Caco-2 (cell line): ENCODE measurements at regions not wholly inside any gene's neighbourhood (a gene's known extent, or its start where the extent isn't known, plus 50 kb on each side); places are given as distances from the start of the nearest gene placed in this dataset.

Source experiments
- BruUV-seq: library from RNA; stranded (reverse); fragments of 400-500 nt; replicated peaks from 2 replicates; lab custom pipeline; 2021; lab: Mats Ljungman, UMichigan
- CTCF ChIA-PET: fragments of 300-600 bp; sonication (Branson Sonifier 250); formaldehyde crosslinking; loops from one replicate; lab custom pipeline; 2022; ENCODE audit warnings: antibody characterized with exemption; lab: Charles Lee
- POLR2A ChIA-PET: fragments of 300-600 bp; sonication (Branson Sonifier 250); formaldehyde crosslinking; loops from one replicate; lab custom pipeline; 2022; ENCODE audit warnings: antibody characterized with exemption; lab: Charles Lee
- DNase-seq, 2 experiments: peaks; one replicate each; pipeline versions ENCODE4 v3.0.0 to v3.0.0-alpha.2; 2020 to 2022
- H3K27me3 ChIP-seq: replicated peaks from 2 replicates; pipeline ENCODE4 v1.6.0; 2011; ENCODE audit warnings: low read length; ENCODE audit not compliant: control insufficient read depth, insufficient read depth
- H3K36me3 ChIP-seq: 2 replicates; pipeline ENCODE4 v1.5.1; 2011; ENCODE audit warnings: low read length; ENCODE audit not compliant: control insufficient read depth, insufficient read depth
- H3K4me1 ChIP-seq: fragments of 250-450 bp; sonication (Bioruptor Pico); 2 replicates; pipeline ENCODE4 v1.5.1; 2020; ENCODE audit warnings: mild to moderate bottlenecking
- H3K4me3 ChIP-seq: 2 replicates; pipeline ENCODE4 v1.5.1; 2011; ENCODE audit warnings: low read depth, mild to moderate bottlenecking, control low read depth, low read length
- H3K9me3 ChIP-seq: fragments of 250-450 bp; sonication (Bioruptor Pico); 2 replicates; pipeline ENCODE4 v1.5.1; 2020; ENCODE audit warnings: mild to moderate bottlenecking, moderate library complexity
- H3K27ac Mint-ChIP-seq: one replicate; pipeline ENCODE4 v1.8.0; 2022; ENCODE audit warnings: mixed read lengths; ENCODE audit not compliant: unreplicated experiment
- H3K27me3 Mint-ChIP-seq: one replicate; pipeline ENCODE4 v1.8.0; 2022; ENCODE audit warnings: mixed read lengths; ENCODE audit not compliant: insufficient read depth, unreplicated experiment
- H3K36me3 Mint-ChIP-seq: one replicate; pipeline ENCODE4 v1.8.0; 2022; ENCODE audit warnings: mild to moderate bottlenecking, mixed read lengths; ENCODE audit not compliant: insufficient read depth, unreplicated experiment
- H3K4me1 Mint-ChIP-seq: one replicate; pipeline ENCODE4 v1.8.0; 2022; ENCODE audit warnings: low read depth, mixed read lengths; ENCODE audit not compliant: unreplicated experiment
- H3K4me3 Mint-ChIP-seq: one replicate; pipeline ENCODE4 v1.8.0; 2022; ENCODE audit warnings: mild to moderate bottlenecking, moderate library complexity, mixed read lengths; ENCODE audit not compliant: unreplicated experiment
- H3K9me3 Mint-ChIP-seq: one replicate; pipeline ENCODE4 v1.8.0; 2022; ENCODE audit warnings: mixed read lengths; ENCODE audit not compliant: unreplicated experiment
- intact Hi-C: fragments of 100-400 bp; cut with micrococcal nuclease; formaldehyde crosslinking; loops from one replicate; pipeline ENCODE4 v1.10.0; 2022; ENCODE audit not compliant: unreplicated experiment
- TF ChIP-seq, protein P1 (sequence below), 2 experiments: fragments of 200-600 bp in 1 of 2; IDR thresholded peaks; 1 replicate in 1 of 2; 2 replicates in 1 of 2; pipeline versions ENCODE4 v1.5.1 to v1.8.0; 2011 to 2022; ENCODE audit warnings: antibody characterized with exemption in 1 of 2, control low read depth in 1 of 2, inconsistent platforms in 1 of 2, low read depth in 1 of 2, low read length in 1 of 2, mild to moderate bottlenecking in 1 of 2, moderate library complexity in 1 of 2; ENCODE audit not compliant: insufficient read depth in 1 of 2, severe bottlenecking in 1 of 2, unreplicated experiment in 1 of 2

DNA sequence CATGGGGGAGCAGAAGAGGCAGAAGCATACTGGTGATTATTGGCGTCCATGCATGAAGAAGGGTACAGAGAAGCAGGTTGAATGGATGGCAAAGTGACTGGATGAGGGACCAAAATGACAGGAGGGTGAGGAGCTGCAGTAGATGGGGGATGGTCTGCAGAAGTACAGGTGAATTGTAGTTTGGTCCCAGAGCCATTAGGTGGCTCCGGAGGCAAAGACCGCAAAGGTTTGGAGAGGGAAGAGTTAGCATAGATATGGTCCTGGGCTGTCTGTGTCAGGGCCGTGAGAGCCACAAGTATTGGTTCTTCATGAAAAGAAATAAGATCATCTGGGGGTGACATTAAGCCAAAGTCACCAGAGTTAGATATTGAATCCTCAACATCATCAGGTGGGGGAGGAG is 59.0 kb upstream of the ZNF726 start:
- Mint-ChIP-seq H3K9me3 (peaks cover 36% of the 10 kb centered on the region), H3K27me3 (no peaks in the 10 kb centered on the region), H3K4me1 (no peaks in the 10 kb centered on the region), H3K27ac (no peak overlapping the region), H3K36me3 (no peaks in the 10 kb centered on the region), H3K4me3 (no peak overlapping the region)
- ChIA-PET CTCF (no interaction called here), POLR2A (no interaction called here)
- TF ChIP-seq, protein P1, sequence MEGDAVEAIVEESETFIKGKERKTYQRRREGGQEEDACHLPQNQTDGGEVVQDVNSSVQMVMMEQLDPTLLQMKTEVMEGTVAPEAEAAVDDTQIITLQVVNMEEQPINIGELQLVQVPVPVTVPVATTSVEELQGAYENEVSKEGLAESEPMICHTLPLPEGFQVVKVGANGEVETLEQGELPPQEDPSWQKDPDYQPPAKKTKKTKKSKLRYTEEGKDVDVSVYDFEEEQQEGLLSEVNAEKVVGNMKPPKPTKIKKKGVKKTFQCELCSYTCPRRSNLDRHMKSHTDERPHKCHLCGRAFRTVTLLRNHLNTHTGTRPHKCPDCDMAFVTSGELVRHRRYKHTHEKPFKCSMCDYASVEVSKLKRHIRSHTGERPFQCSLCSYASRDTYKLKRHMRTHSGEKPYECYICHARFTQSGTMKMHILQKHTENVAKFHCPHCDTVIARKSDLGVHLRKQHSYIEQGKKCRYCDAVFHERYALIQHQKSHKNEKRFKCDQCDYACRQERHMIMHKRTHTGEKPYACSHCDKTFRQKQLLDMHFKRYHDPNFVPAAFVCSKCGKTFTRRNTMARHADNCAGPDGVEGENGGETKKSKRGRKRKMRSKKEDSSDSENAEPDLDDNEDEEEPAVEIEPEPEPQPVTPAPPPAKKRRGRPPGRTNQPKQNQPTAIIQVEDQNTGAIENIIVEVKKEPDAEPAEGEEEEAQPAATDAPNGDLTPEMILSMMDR (IDR thresholded peaks at IDR 0.05; ENCODE audit: insufficient read depth in 1 of 2, low read depth in 1 of 2, low read length in 1 of 2, severe bottlenecking in 1 of 2, unreplicated experiment in 1 of 2) = no peak
- H3K27me3 ChIP-seq = no peaks in the 10 kb centered on the region
- no peak for DNase-seq
- no peaks in the 10 kb centered on the region for H3K36me3 ChIP-seq
- no peaks in the 10 kb centered on the region; the same call in 1 of the 2 replicates for H3K9me3 ChIP-seq
- intact Hi-C loops = no loop called here
- no peak overlapping the region for H3K4me3 ChIP-seq
- BruUV-seq = no TSS peak
- H3K4me1 ChIP-seq = no peaks in the 10 kb centered on the region

DNA sequence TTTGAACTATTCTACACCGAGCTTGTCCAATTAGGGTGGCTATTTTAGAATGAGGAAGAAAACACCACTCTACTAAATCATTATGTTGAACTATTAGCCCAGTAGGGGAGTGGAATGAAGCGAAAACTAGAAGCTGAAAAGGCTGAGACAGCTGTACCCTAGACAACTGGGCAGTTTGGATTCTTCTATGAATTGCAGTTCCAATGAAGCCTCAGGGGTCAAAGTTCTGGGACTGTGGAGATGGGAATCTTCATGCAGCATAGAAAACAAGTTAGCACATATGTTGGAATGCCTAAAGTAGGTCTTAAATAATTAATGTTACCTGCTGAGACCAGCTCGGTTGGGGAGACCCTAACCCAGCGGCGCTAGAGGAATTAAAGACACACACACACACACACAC is 62.7 kb upstream of the ZNF726 start:
- no peaks in the 10 kb centered on the region for H3K27me3 ChIP-seq
- H3K36me3 ChIP-seq = no peaks in the 10 kb centered on the region
- no peak overlapping the region for H3K4me3 ChIP-seq
- no peaks in the 10 kb centered on the region for H3K4me1 ChIP-seq
- Mint-ChIP-seq H3K36me3 (peaks cover 5% of the 10 kb centered on the region), H3K4me1 (no peaks in the 10 kb centered on the region), H3K27me3 (no peaks in the 10 kb centered on the region), H3K9me3 (peaks cover 36% of the 10 kb centered on the region), H3K27ac (no peak overlapping the region), H3K4me3 (no peak overlapping the region)
- TF ChIP-seq, protein P1 (IDR thresholded peaks at IDR 0.05; ENCODE audit: insufficient read depth in 1 of 2, low read depth in 1 of 2, low read length in 1 of 2, severe bottlenecking in 1 of 2, unreplicated experiment in 1 of 2) = no peak
- DNase-seq = no peak
- BruUV-seq = no TSS peak
- no peaks in the 10 kb centered on the region; the same call in 1 of the 2 replicates for H3K9me3 ChIP-seq
- ChIA-PET POLR2A (no interaction called here), CTCF (no interaction called here)
- intact Hi-C loops = no loop called here

DNA sequence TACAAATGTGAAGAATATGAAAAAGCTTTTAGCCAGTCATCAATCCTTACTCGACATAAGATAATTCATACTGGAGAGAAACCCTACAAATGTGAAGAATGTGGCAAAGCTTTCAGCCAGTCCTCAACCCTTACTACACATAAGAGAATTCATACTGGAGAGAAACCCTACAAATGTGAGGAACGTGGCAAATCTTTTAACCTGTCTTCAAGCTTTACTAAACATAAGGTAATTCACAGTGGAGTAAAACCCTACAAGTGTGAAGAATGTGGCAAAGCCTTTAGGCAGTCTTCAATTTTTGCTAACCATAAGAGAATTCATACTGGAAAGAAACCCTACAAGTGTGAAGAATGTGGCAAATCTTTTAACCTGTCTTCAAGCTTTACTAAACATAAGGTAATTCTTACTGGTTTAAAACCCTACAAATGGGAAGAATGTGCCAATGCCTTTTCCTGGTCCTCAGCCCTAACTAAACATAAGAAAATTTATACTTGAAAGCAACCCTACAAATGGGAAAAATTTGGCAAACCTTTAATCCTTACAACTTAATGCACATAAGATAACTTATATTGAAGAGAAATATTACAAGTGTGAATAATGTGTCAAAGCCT is 74.1 kb upstream of the ZNF681 start:
- no peak overlapping the region for H3K27ac Mint-ChIP-seq
- H3K4me1 Mint-ChIP-seq = no peaks in the 10 kb centered on the region
- H3K4me3 Mint-ChIP-seq = no peak overlapping the region
- BruUV-seq = no TSS peak
- no peaks in the 10 kb centered on the region for H3K27me3 Mint-ChIP-seq
- no peaks in the 10 kb centered on the region for H3K36me3 Mint-ChIP-seq
- H3K9me3 Mint-ChIP-seq = peaks cover 25% of the 10 kb centered on the region
- Histone ChIP-seq H3K4me3 (no peak overlapping the region), H3K27me3 (no peaks in the 10 kb centered on the region), H3K9me3 (peaks cover 14% of the 10 kb centered on the region), H3K4me1 (no peaks in the 10 kb centered on the region), H3K36me3 (no peaks in the 10 kb centered on the region)
- POLR2A ChIA-PET = no interaction called here
- TF ChIP-seq, protein P1 (IDR thresholded peaks at IDR 0.05; ENCODE audit: insufficient read depth in 1 of 2, low read depth in 1 of 2, low read length in 1 of 2, severe bottlenecking in 1 of 2, unreplicated experiment in 1 of 2) = no peak
- intact Hi-C loops = no loop called here
- CTCF ChIA-PET = no interaction called here
- no peak for DNase-seq
